ENCODE measurements at regions not wholly inside any gene's neighbourhood (a gene's known extent, or its start where the extent isn't known, plus 50 kb on each side); places are given as distances from the start of the nearest gene placed in this dataset.

DNA sequence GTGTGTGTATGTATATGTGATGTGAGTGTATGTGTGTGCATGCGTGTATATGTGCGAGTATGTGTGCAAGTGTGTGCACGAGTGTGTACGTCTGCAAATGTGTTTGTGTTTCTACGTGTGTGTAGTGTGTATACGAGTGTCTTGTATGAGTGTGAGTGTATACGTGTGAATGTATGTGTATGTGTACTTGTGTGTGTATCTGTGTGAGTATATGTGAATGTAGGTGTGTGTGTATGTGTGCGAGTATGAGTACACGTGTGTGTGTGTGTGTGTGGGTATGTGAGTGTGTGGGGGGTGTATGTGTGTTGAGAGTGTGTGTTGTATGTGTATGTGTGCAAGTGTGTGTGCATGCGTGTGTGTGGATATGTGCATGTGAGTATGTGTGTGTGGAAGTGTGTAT, 602.0 kb upstream of the CDH4 start:
- DNase-seq (ENCODE audit: low read depth): no peak
- H3K4me3 ChIP-seq (ENCODE audit: control insufficient read depth, low read depth, low read length): no peak overlapping the region
- TF ChIP-seq, protein P1, sequence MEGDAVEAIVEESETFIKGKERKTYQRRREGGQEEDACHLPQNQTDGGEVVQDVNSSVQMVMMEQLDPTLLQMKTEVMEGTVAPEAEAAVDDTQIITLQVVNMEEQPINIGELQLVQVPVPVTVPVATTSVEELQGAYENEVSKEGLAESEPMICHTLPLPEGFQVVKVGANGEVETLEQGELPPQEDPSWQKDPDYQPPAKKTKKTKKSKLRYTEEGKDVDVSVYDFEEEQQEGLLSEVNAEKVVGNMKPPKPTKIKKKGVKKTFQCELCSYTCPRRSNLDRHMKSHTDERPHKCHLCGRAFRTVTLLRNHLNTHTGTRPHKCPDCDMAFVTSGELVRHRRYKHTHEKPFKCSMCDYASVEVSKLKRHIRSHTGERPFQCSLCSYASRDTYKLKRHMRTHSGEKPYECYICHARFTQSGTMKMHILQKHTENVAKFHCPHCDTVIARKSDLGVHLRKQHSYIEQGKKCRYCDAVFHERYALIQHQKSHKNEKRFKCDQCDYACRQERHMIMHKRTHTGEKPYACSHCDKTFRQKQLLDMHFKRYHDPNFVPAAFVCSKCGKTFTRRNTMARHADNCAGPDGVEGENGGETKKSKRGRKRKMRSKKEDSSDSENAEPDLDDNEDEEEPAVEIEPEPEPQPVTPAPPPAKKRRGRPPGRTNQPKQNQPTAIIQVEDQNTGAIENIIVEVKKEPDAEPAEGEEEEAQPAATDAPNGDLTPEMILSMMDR (conservative IDR thresholded peaks at IDR 0.05; ENCODE audit: control insufficient read depth, insufficient read depth, low read depth, low read length): no peak

DNA sequence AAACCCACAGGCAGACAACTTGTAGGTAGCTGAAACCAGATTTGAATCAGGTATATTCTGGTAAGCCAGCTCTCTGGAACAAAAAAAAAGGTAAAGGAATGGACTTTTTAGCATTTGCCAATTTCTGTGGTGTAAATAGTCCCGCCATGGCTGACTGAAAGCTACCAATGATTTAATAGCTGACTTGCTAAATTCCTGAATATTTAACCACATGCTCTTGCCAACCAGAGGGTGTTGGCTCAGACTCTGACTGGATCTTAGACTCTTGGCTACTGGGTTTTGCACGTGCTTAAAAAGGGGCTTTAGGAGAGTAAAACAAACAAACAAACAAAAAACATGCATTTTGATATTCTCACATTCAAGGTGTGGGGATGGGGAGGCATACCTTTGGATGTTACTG, 600.0 kb upstream of the CDH4 start:
- no peak overlapping the region for H3K4me3 ChIP-seq (ENCODE audit: control insufficient read depth, low read depth, low read length)
- DNase-seq (ENCODE audit: low read depth): no peak
- TF ChIP-seq, protein P1 (conservative IDR thresholded peaks at IDR 0.05; ENCODE audit: control insufficient read depth, insufficient read depth, low read depth, low read length): no peak

- DNase-seq (ENCODE audit: low read depth): no peak
- TF ChIP-seq, protein P1 (conservative IDR thresholded peaks at IDR 0.05; ENCODE audit: control insufficient read depth, insufficient read depth, low read depth, low read length): no peak
- no peak overlapping the region for H3K4me3 ChIP-seq (ENCODE audit: control insufficient read depth, low read depth, low read length)
These were observed 599.4 kb upstream of the CDH4 start for GRCh38 chr20:60652615-60653014.

DNA sequence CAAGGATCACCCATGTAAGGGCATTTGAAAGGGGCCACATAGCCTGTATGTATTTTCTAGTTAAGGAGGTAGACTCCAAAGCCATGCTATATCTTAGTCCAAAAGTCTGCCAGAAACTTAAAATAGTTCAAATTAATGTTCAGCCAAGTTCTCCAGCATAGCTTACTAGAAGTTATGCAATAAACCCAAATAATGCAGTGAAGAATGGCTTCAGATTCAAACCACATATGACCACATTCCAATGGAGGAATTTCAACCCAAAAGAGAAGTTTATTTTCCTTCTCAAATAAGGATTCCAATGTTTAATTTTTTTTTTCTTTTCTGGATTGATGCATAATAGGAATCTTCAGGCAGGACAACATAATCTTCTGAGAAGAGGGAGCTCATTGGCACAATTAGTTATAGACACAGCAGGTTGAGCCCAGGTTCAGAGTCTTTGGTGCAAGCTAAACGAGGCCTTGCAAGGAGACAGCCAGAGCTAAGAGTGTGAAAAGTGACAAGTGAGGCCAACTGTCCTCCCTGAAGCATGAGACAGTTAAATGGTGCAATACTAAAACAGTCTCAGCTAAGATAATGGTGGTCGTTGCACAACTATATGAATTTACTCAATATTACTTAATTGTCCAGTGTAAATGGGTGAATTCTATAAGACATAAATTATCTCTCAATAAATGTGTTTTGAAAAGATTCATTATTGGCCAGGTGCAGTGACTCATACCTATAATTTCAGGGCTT, 598.8 kb upstream of the CDH4 start:
- no peak for DNase-seq (ENCODE audit: low read depth)
- no peak overlapping the region for H3K4me3 ChIP-seq (ENCODE audit: control insufficient read depth, low read depth, low read length)
- TF ChIP-seq, protein P1 (conservative IDR thresholded peaks at IDR 0.05; ENCODE audit: control insufficient read depth, insufficient read depth, low read depth, low read length): no peak

GRCh38 chr20:60658681-60659080, 593.4 kb upstream of the CDH4 start:
- no peak for DNase-seq (ENCODE audit: low read depth)
- TF ChIP-seq, protein P1 (conservative IDR thresholded peaks at IDR 0.05; ENCODE audit: control insufficient read depth, insufficient read depth, low read depth, low read length): no peak
- H3K4me3 ChIP-seq (ENCODE audit: control insufficient read depth, low read depth, low read length): no peak overlapping the region

GRCh38 chr20:60659240-60659639, 592.8 kb upstream of the CDH4 start:
- H3K4me3 ChIP-seq (ENCODE audit: control insufficient read depth, low read depth, low read length): no peak overlapping the region
- DNase-seq (ENCODE audit: low read depth): no peak
- TF ChIP-seq, protein P1 (conservative IDR thresholded peaks at IDR 0.05; ENCODE audit: control insufficient read depth, insufficient read depth, low read depth, low read length): no peak

All from fibroblast of mammary gland (primary cell).